A673 (cell line): ENCODE measurements at regions not wholly inside any gene's neighbourhood (a gene's known extent, or its start where the extent isn't known, plus 50 kb on each side); places are given as distances from the start of the nearest gene placed in this dataset.

Experiments
- BruUV-seq: library from RNA; stranded (reverse); fragments of 400-500 nt; replicated peaks from 2 replicates; lab custom pipeline; 2021; lab: Mats Ljungman, UMichigan
- CTCF ChIA-PET: fragments of 300-600 bp; sonication (Branson Sonifier 250); formaldehyde crosslinking; loops from one replicate; lab custom pipeline; 2022; ENCODE audit warnings: antibody characterized with exemption; lab: Charles Lee
- POLR2A ChIA-PET: fragments of 300-600 bp; sonication (Branson Sonifier 250); formaldehyde crosslinking; loops from one replicate; lab custom pipeline; 2022; ENCODE audit warnings: antibody characterized with exemption; ENCODE audit not compliant: low non-redundant PET; lab: Charles Lee
- DNase-seq: peaks from one replicate; pipeline ENCODE4 v3.0.0-alpha.2; 2015; ENCODE audit warnings: low spot score
- H3K27ac ChIP-seq: fragments of 200-600 bp; sonication (generic); 2 replicates; pipeline ENCODE4 v1.5.1; 2016; ENCODE audit warnings: mixed run types, low read depth, mild to moderate bottlenecking, mixed read lengths, antibody characterized with exemption, low read length; ENCODE audit not compliant: poor library complexity, severe bottlenecking
- H3K27me3 ChIP-seq: fragments of 200-600 bp; sonication (generic); replicated peaks from 2 replicates; pipeline ENCODE4 v1.6.1; 2017; ENCODE audit warnings: mixed run types, low read depth, mild to moderate bottlenecking, mixed read lengths, antibody characterized with exemption, low read length; ENCODE audit not compliant: insufficient read depth, poor library complexity
- H3K36me3 ChIP-seq: fragments of 200-600 bp; sonication (generic); 2 replicates; pipeline ENCODE4 v1.6.1; 2016; ENCODE audit warnings: mixed run types, mild to moderate bottlenecking, mixed read lengths, antibody characterized with exemption, low read length; ENCODE audit not compliant: insufficient read depth, poor library complexity, severe bottlenecking
- H3K4me1 ChIP-seq: fragments of 200-600 bp; sonication (generic); 2 replicates; pipeline ENCODE4 v1.6.1; 2017; ENCODE audit warnings: mixed run types, mild to moderate bottlenecking, mixed read lengths, antibody characterized with exemption, low read length; ENCODE audit not compliant: insufficient read depth, poor library complexity, severe bottlenecking
- H3K4me3 ChIP-seq: fragments of 200-600 bp; sonication (generic); 2 replicates; pipeline ENCODE4 v1.5.1; 2016; ENCODE audit warnings: low read depth, mixed run types, mild to moderate bottlenecking, mixed read lengths, low read length; ENCODE audit not compliant: poor library complexity, severe bottlenecking
- H3K9me3 ChIP-seq: fragments of 200-600 bp; sonication (generic); 2 replicates; pipeline ENCODE4 v1.6.1; 2016; ENCODE audit warnings: mixed run types, low read depth, mild to moderate bottlenecking, mixed read lengths, antibody characterized with exemption, low read length; ENCODE audit not compliant: poor library complexity, severe bottlenecking
- EZH2 ChIP-seq: fragments of 200-600 bp; sonication (generic); IDR thresholded peaks from 2 replicates; pipeline ENCODE4 v1.6.1; 2017; ENCODE audit warnings: borderline replicate concordance, low read depth, mild to moderate bottlenecking, mixed read lengths, antibody characterized with exemption, low read length; ENCODE audit not compliant: poor library complexity, severe bottlenecking
- intact Hi-C: fragments of 100-400 bp; cut with micrococcal nuclease; formaldehyde crosslinking; loops from one replicate; pipeline ENCODE4 v1.10.0; 2022; ENCODE audit not compliant: unreplicated experiment
- TF ChIP-seq, protein P1 (sequence below): fragments of 300-800, 200-600 bp; sonication (generic); conservative IDR thresholded peaks from 2 replicates; pipeline ENCODE4 v1.5.1; 2017; ENCODE audit warnings: low read depth, mild to moderate bottlenecking, antibody characterized with exemption, low read length, moderate library complexity, mixed read lengths

DNA sequence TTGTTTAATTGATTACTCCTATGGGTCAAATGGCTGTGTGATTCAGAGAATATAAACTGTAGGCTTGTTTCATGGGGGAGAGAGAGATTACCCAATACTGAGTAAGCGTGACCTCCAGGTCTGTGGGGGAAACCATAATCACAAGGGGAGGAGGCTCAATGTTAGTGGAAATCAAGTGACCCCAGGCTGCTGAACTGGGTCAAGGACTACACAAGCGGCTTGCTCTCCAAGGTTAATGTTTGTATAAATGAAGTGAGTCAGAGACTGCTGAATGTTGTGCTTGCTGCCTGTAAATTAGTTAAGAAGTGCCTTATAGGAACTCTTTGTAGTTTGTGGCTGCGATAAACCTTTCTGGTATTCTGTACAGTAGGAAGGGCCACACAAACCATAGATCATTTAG, 479.7 kb downstream of the AACS start:
- CTCF ChIA-PET: no interaction called here
- POLR2A ChIA-PET: no interaction called here
- Histone ChIP-seq H3K4me1 (no peaks in the 10 kb centered on the region), H3K27ac (no peak overlapping the region), H3K4me3 (no peak overlapping the region), H3K27me3 (no peaks in the 10 kb centered on the region), H3K9me3 (no peaks in the 10 kb centered on the region), H3K36me3 (no peaks in the 10 kb centered on the region)
- no peak for DNase-seq
- no TSS peak for BruUV-seq
- intact Hi-C loops: no loop called here
- TF ChIP-seq, protein P1, sequence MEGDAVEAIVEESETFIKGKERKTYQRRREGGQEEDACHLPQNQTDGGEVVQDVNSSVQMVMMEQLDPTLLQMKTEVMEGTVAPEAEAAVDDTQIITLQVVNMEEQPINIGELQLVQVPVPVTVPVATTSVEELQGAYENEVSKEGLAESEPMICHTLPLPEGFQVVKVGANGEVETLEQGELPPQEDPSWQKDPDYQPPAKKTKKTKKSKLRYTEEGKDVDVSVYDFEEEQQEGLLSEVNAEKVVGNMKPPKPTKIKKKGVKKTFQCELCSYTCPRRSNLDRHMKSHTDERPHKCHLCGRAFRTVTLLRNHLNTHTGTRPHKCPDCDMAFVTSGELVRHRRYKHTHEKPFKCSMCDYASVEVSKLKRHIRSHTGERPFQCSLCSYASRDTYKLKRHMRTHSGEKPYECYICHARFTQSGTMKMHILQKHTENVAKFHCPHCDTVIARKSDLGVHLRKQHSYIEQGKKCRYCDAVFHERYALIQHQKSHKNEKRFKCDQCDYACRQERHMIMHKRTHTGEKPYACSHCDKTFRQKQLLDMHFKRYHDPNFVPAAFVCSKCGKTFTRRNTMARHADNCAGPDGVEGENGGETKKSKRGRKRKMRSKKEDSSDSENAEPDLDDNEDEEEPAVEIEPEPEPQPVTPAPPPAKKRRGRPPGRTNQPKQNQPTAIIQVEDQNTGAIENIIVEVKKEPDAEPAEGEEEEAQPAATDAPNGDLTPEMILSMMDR: no peak

DNA sequence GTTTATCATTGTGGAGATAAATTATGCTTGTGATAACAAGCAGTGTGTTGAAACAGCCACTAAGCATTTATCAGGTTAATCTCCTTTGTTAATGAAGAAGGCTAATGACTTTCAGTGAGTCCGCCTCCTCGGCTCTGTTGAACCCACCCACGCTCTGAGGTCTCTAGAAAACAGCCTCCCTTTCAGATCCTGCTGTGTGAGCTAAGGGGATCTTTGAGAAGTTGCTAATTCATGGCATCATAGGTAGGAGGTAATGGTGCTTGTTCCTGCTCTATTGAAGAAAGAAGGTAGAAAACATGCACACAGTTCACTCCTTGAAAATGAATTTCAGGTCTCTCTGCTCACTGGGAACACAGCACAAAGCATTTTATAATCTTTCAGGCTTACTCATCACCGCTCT, 483.9 kb downstream of the AACS start:
- ChIA-PET POLR2A (no interaction called here), CTCF (interaction anchor here (0.6 kb wide), 1 partner anchor 828 kb away, joined by 3 read pairs; no protein-coding TSS in a partner anchor)
- H3K27ac ChIP-seq: no peak overlapping the region
- no TSS peak for BruUV-seq
- no peaks in the 10 kb centered on the region for H3K9me3 ChIP-seq
- no peak for DNase-seq
- TF ChIP-seq, protein P1: no peak
- no peak for TF ChIP-seq EZH2
- intact Hi-C loops: no loop called here
- no peaks in the 10 kb centered on the region for H3K27me3 ChIP-seq
- H3K36me3 ChIP-seq: no peaks in the 10 kb centered on the region
- H3K4me1 ChIP-seq: no peaks in the 10 kb centered on the region
- H3K4me3 ChIP-seq: no peak overlapping the region

DNA sequence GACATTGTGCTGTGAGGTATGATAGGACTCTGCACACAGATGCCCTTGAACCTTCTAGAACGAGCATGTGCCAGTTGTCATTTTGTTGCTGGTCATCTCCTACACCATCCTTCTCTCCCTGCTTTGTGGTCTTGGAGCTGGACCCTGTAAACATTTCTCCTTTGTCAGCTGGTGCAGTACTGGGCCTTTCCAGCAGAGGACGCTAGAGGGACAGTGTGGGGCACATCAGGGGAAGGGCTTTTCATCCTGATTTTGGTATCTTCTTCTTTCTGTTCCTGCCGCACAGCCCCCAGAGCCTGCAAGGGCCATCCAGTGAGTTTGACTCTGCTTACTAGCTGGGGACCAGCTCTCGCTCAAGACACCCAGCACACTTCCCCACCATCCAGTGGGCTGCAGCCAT, 484.6 kb downstream of the AACS start:
- Histone ChIP-seq H3K4me3 (no peak overlapping the region), H3K27me3 (no peaks in the 10 kb centered on the region), H3K9me3 (no peaks in the 10 kb centered on the region), H3K4me1 (no peaks in the 10 kb centered on the region), H3K36me3 (no peaks in the 10 kb centered on the region), H3K27ac (no peak overlapping the region)
- peak; percentile 15 for DNase-seq
- no TSS peak for BruUV-seq
- TF ChIP-seq EZH2: no peak
- TF ChIP-seq, protein P1: peak; percentile 66
- CTCF ChIA-PET: interaction anchor here (0.6 to 0.9 kb wide), 2 partner anchors 248 to 1831 kb away, joined by 3 read pairs; no protein-coding TSS in a partner anchor
- POLR2A ChIA-PET: no interaction called here
- intact Hi-C loops: no loop called here
